ACC112 (cell line): ENCODE measurements at regions not wholly inside any gene's neighbourhood (a gene's known extent, or its start where the extent isn't known, plus 50 kb on each side); places are given as distances from the start of the nearest gene placed in this dataset.

Experiments used
- H2AFZ ChIP-seq: fragments of 200-600 bp; sonication (generic); one replicate; pipeline ENCODE4 v1.6.0; 2017; ENCODE audit warnings: antibody characterized with exemption, low read length; ENCODE audit not compliant: unreplicated experiment
- H3K27ac ChIP-seq: fragments of 200-600 bp; sonication (generic); 2 replicates; pipeline ENCODE4 v1.5.1; 2014; ENCODE audit warnings: low read depth, mild to moderate bottlenecking, antibody characterized with exemption, low read length, moderate library complexity
- H3K27me3 ChIP-seq: fragments of 200-600 bp; sonication (generic); 2 replicates; pipeline ENCODE4 v1.6.1; 2014; ENCODE audit warnings: mild to moderate bottlenecking, antibody characterized with exemption, low read length, moderate library complexity, mixed read lengths; ENCODE audit not compliant: insufficient read depth
- H3K36me3 ChIP-seq: fragments of 200-600 bp; sonication (generic); 2 replicates; pipeline ENCODE4 v1.6.1; 2016; ENCODE audit warnings: mild to moderate bottlenecking, antibody characterized with exemption, low read length, moderate library complexity, mixed read lengths; ENCODE audit not compliant: insufficient read depth
- H3K4me1 ChIP-seq: fragments of 200-600 bp; sonication (generic); one replicate; pipeline ENCODE4 v1.6.1; 2016; ENCODE audit warnings: low read length, mixed read lengths; ENCODE audit not compliant: insufficient read depth, unreplicated experiment, control insufficient read depth
- H3K4me3 ChIP-seq: fragments of 200-600 bp; sonication (generic); 2 replicates; pipeline ENCODE4 v1.5.1; 2014; ENCODE audit warnings: mild to moderate bottlenecking, low read depth, low read length
- H3K79me2 ChIP-seq: fragments of 200-600 bp; sonication (generic); one replicate; pipeline ENCODE4 v1.6.0; 2016; ENCODE audit warnings: low read length; ENCODE audit not compliant: control insufficient read depth, unreplicated experiment, insufficient read depth

DNA sequence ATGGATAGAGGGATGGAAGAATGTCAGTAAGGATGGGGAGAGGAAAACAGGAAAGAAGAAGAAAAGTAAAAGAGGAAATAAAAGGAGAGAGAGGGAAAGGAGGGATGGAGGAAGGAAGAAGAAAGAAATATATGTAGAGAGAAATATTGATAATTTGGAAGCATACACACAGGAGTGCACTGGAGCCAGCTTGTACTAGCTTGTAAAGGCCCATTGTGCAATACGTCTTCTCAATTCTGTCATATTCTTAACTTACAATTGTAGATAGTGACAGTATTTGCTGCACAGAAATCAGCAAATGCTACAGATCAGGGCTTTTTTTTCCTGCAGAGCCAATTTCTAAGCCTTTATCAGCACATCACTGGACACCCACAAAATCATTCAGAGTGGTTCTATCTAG lies 458.8 kb upstream of the WWC1 start:
- Histone ChIP-seq H3K4me1 (no peaks in the 10 kb centered on the region), H3K4me3 (no peak overlapping the region), H3K27ac (no peak overlapping the region), H2AFZ (no peak overlapping the region), H3K36me3 (no peaks in the 10 kb centered on the region), H3K27me3 (no peaks in the 10 kb centered on the region), H3K79me2 (no peaks in the 10 kb centered on the region)

DNA sequence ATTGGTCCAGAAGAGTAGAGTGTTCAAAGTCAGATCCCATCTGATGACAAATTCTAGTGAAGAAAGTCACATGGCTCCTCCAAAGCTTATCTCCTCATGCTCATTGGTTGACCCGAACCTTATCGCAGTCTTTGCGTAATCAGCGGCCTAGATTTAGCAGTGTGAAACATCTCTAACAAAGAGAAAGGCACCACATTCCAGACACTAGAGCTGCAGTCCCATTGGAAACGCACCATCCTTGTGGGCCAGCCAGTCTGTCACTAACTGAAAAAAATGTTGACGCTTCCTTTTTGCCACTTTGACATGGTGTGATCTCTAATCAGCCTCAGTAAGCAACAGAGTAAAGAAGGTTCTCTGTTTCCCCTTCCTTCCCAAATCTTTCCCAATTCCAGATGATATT lies 458.0 kb upstream of the WWC1 start:
- Histone ChIP-seq H2AFZ (no peak overlapping the region), H3K27me3 (no peaks in the 10 kb centered on the region), H3K79me2 (no peaks in the 10 kb centered on the region), H3K27ac (no peak overlapping the region), H3K4me1 (no peaks in the 10 kb centered on the region), H3K4me3 (no peak overlapping the region), H3K36me3 (no peaks in the 10 kb centered on the region)

DNA sequence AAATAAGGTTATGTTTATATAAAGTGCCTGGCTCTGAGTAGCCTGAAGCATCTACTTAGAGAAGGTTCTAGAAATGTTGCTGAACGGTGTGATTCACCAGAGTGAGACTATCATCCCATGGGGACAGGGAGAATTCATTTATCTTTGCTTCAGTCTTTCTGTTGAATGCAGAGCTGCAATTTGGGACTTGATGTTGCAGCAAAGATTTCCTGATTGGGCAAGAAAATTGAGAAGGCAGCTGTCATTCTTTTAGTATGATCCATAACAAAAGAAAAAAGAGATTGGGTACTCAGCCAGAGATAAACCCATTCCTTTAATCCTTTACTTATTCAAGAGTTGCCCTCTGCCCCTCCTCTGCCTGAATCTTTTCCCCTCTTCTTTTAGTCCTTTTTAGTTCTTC lies 456.3 kb upstream of the WWC1 start:
- Histone ChIP-seq H3K79me2 (no peaks in the 10 kb centered on the region), H3K27ac (no peak overlapping the region), H3K4me1 (no peaks in the 10 kb centered on the region), H3K36me3 (no peaks in the 10 kb centered on the region), H3K4me3 (no peak overlapping the region), H3K27me3 (no peaks in the 10 kb centered on the region), H2AFZ (no peak overlapping the region)

DNA sequence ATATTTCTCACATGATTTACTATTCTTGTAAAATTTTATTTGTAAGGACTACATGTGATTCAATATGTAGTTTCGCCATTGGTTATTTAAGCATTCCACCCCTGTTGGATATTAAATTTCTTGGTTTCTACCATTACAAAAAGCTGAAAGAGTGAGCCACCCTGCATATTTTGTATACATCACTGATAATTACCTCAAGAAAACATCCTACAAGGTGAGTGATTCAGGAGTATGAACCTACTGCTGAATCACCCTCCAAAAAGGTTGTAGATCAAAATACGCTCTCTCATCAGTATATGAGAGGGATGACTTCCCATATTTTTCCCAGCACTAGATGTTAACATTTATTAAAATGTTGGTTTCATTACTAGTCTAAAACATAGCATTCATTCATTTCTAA lies 454.3 kb upstream of the WWC1 start:
- Histone ChIP-seq H3K27ac (no peak overlapping the region), H3K79me2 (no peaks in the 10 kb centered on the region), H3K36me3 (no peaks in the 10 kb centered on the region)

DNA sequence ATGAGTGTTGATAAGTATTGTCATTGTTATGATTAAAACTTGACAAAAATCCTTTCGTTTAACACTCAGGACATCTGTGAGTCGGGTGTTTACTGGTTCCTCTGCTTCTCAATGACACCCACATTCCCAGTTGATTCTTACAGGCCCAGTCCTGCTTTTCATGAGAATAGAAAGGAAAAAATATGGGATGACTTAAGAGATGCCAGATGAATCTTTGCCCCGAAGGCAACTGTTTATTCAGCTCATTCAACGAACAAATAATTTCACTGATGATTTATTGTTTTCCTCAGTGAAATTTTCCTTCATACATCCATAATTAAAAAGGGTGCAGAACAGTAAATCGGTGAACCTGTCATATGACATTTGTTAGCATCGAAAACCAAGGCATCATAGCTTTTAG lies 452.4 kb upstream of the WWC1 start:
- Histone ChIP-seq H3K4me3 (no peak overlapping the region), H3K4me1 (no peaks in the 10 kb centered on the region), H2AFZ (no peak overlapping the region), H3K27ac (no peak overlapping the region), H3K36me3 (no peaks in the 10 kb centered on the region), H3K79me2 (no peaks in the 10 kb centered on the region), H3K27me3 (no peaks in the 10 kb centered on the region)

More for the DNA sequence above, 454.3 kb upstream of the WWC1 start:
- Histone ChIP-seq H3K4me3 (no peak overlapping the region), H3K27me3 (no peaks in the 10 kb centered on the region), H2AFZ (no peak overlapping the region), H3K4me1 (no peaks in the 10 kb centered on the region)

DNA sequence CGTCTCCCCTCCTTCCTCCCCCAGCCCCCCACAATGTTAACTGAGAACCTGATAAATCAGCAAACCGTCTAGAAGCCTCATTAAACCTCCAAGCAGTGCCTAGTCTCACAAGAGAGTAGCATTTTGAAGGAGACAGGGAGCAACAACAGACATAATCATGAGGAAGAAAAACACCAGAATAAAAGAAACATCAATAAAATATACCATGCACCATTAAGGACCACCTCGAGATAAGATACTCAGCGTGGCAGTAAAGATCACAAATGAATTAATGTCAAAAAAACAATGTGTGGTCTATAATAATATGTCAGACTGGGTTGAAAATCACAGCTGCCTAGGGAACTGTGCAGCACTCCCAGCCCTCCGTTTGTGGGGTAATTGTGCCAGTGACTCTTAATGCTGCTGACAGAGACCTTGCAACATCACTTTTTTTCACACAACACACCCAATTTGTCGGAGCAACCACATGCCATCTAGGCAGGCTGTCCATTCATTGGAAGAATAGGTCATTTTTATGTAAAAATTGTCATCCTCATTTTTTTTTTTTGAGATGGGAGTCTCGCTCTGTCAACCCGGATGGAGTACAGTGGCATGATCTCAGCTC lies 450.8 kb upstream of the WWC1 start:
- no peaks in the 10 kb centered on the region for H3K27me3 ChIP-seq
- no peaks in the 10 kb centered on the region for H3K4me1 ChIP-seq
- no peak overlapping the region for H3K4me3 ChIP-seq
- no peak overlapping the region for H2AFZ ChIP-seq
- no peak overlapping the region for H3K27ac ChIP-seq
- H3K36me3 ChIP-seq = no peaks in the 10 kb centered on the region
- no peaks in the 10 kb centered on the region for H3K79me2 ChIP-seq

DNA sequence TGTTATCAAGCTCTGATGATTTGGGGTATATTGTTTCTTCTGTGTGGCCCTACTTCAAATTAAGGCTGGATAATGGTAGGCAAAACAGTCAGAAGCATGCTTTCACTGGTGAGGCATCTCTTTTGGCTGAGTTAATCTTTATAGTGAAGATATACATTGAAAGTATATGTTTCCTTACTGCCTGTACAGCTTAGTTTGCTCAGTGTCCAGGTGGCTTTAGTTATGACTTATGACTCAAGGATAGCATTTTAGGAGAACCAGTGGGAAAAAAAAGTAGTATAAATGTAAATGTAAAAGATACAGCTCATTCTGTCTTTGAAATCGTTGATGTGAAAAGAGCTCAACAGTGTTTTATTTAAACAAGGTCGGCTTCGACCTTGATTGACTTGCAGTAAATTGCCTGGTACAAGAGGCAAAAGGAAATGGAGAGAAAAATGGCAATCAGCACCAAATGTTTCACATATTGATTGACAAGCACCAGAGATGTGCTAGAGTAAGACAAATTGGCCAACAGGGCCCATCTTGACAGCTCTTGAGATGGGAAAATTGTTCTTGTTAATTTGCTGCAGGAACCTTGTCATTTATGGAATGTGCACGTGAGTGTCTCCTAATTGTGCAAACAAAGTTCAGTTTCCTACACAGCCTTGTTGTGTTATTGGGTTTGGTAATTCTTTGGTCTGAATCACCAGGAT lies 447.4 kb upstream of the WWC1 start:
- Histone ChIP-seq H3K4me1 (no peaks in the 10 kb centered on the region), H3K4me3 (no peak overlapping the region), H3K27ac (no peak overlapping the region), H3K36me3 (no peaks in the 10 kb centered on the region), H3K79me2 (no peaks in the 10 kb centered on the region), H2AFZ (no peak overlapping the region), H3K27me3 (no peaks in the 10 kb centered on the region)

DNA sequence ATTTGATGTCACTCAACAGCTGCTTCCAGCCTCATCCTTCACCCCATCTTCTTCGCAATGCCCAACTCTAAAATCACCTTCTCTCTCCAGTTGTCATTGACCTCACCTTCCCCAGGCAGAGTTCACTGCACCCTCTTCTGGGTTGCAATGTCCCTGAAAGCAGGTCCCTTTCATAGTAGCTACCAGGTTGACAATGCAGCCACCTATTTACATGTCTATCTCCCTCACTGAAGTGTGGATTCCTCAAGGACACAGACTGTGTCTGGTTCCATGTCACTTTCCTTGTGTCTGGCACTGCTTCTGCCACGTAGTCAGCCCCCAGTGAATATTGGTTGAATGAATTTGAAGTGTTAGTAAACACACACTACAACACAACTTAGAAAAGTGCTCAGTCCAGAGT lies 445.5 kb upstream of the WWC1 start:
- Histone ChIP-seq H3K27me3 (no peaks in the 10 kb centered on the region), H3K4me3 (no peak overlapping the region), H3K79me2 (no peaks in the 10 kb centered on the region), H3K4me1 (no peaks in the 10 kb centered on the region), H3K27ac (no peak overlapping the region), H2AFZ (no peak overlapping the region), H3K36me3 (no peaks in the 10 kb centered on the region)

DNA sequence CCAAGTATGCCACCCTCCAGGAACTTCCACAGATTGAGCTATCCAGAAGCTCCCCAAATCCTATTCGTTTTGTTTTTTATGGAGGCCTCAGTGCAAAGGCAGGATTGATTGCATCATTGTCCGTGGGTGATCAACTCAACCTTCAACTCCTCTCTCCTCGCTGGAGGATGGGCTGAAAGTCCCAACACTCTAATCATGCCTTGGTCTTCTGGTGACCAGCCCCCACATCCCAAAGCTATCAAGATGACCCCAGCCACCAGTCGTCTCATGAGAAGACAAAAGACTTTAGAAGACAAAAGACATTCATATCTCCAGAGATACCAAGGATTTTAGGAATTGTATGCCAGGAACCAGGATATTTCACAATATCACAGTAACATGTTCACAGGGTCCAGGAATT lies 441.6 kb upstream of the WWC1 start:
- Histone ChIP-seq H3K27me3 (no peaks in the 10 kb centered on the region), H2AFZ (no peak overlapping the region), H3K79me2 (no peaks in the 10 kb centered on the region), H3K4me3 (no peak overlapping the region), H3K27ac (no peak overlapping the region), H3K4me1 (no peaks in the 10 kb centered on the region), H3K36me3 (no peaks in the 10 kb centered on the region)

DNA sequence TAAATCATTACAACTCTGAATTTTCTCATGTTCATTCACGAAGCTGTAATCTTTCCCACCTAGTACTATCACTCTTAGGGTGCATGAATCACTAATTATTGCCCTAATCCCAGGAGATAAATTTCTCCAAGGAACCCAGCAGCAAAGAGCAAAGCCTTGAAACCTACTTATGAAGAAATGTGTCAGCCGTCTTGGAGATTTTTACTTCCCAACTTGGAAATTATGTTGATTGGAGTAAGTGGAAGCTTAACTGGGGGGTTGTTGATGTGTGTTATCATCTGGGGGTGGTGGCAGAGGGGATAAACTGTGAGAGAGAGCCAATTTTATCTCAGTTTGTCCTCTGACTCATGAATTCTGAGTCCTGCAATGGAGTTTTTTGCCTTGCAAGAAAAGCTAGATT lies 440.5 kb upstream of the WWC1 start:
- Histone ChIP-seq H3K4me1 (no peaks in the 10 kb centered on the region), H2AFZ (no peak overlapping the region), H3K36me3 (no peaks in the 10 kb centered on the region), H3K4me3 (no peak overlapping the region), H3K27me3 (no peaks in the 10 kb centered on the region), H3K79me2 (no peaks in the 10 kb centered on the region), H3K27ac (no peak overlapping the region)

DNA sequence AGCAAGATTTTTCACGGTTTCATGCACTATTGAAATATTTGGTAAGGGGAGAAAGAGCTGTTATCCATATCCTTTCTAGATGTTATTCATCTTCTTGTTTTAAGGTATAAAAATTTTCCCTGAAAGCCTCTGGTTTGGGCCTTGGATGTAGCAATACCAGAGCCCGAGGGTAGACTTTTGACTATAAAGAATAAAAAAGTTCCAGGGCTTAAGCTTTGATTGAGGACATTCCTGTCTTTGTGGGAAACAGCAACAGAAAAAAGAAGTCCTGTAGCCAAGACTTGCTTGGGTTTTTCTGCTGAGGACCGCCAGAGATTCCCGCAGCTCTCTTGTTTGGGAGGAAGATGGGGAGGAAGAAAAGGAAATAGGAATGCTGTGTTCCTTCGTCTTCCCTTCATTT lies 440.0 kb upstream of the WWC1 start:
- no peak overlapping the region for H3K4me3 ChIP-seq
- H3K79me2 ChIP-seq = no peaks in the 10 kb centered on the region
- H3K4me1 ChIP-seq = no peaks in the 10 kb centered on the region
- H3K27me3 ChIP-seq = no peaks in the 10 kb centered on the region
- H2AFZ ChIP-seq = no peak overlapping the region
- H3K36me3 ChIP-seq = no peaks in the 10 kb centered on the region
- no peak overlapping the region for H3K27ac ChIP-seq
